ENCODE measurements at regions not wholly inside any gene's neighbourhood (a gene's known extent, or its start where the extent isn't known, plus 50 kb on each side); places are given as distances from the start of the nearest gene placed in this dataset.

DNA sequence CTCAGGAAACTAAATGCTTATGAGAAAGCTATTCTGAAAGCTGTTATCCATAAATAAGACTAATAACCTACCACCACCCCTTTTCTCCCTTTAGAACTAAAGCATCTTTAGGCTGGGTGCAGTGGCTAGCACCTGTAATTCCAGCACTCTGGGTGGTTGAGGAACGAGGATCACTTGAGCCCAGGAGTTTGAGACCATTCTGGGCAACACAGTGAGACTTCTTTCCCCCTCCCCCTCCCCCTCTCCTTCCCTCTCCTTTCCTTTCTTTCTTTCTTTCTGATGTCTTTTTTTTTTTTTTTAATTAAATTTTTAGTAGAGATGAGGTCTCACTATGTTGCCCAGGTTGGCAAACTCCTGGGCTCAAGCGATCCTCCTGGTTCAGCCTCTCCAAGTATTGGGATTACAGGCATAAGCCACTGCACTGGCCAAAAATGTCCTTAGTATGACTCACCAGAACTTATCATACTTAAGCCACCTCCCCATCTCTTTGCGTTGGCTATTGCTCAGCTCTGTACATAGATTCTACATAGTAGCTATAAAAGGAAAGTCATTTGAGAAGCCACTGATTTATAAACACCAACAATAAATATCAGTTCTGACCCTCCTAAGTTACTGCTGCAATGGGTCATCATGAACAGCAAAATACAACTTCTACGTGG is 54.8 kb upstream of the SPDEF start:
- Histone ChIP-seq H3K4me3 (no peak overlapping the region), H3K4me1 (peaks cover 3 to 13% (median 8%) of the 10 kb centered on the region in 3 donors), H3K9me3 (no peaks in the 10 kb centered on the region), H3K27me3 (no peaks in the 10 kb centered on the region), H3K36me3 (no peaks in the 10 kb centered on the region), H3K27ac (no peak overlapping the region)
- no peak for FAIRE-seq
- WGBS, 2 donors: 55 to 58% methylated on average over 4 of the region's 4 CpGs
- TF ChIP-seq, protein P1, sequence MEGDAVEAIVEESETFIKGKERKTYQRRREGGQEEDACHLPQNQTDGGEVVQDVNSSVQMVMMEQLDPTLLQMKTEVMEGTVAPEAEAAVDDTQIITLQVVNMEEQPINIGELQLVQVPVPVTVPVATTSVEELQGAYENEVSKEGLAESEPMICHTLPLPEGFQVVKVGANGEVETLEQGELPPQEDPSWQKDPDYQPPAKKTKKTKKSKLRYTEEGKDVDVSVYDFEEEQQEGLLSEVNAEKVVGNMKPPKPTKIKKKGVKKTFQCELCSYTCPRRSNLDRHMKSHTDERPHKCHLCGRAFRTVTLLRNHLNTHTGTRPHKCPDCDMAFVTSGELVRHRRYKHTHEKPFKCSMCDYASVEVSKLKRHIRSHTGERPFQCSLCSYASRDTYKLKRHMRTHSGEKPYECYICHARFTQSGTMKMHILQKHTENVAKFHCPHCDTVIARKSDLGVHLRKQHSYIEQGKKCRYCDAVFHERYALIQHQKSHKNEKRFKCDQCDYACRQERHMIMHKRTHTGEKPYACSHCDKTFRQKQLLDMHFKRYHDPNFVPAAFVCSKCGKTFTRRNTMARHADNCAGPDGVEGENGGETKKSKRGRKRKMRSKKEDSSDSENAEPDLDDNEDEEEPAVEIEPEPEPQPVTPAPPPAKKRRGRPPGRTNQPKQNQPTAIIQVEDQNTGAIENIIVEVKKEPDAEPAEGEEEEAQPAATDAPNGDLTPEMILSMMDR (IDR thresholded peaks at IDR 0.05): no peak
- DNase-seq: peak in 1 of 6 donors; percentile 25
- intact Hi-C loops (cut with DNase I): loop anchor here in 1 of 3 donors (5.0 kb wide), 1 partner anchor 149 kb away; no protein-coding TSS in a partner anchor
- ATAC-seq: peak; percentile 60 to 76 (median 69)

DNA sequence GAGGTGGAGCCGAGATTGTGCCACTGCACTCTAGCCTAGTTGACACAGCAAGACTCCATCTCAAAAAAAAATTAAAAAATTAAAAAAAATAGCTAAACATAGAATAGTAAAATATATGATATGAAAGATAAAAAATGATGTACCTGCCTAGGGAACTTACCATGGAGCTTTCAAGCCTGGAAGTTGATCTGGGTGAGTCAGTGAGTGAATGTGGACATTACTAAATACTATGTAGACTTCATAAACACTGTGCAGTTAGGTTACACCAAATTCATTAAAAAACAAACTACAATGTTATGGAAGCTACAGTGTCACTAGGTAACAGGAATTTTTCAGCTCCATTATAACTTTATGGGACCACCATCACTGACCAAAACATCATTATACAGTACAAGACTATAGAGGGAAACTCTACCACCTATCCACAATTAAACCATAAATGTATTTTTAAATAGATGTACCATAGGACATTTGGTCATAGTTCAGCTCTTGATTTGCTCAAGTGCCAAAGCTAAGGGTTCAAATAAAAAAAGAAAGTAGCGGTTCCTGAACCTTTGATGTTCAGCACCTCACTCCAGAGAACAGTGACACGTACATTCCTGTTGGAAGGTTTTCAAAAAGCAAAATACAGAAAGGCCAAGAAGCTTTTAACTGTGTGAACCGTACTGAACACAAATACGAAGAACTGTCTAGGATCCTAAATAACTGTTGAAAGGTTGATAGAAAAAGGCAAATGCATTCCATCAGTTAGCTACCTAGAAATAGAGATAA is 52.4 kb upstream of the SPDEF start:
- 78 to 79% methylated on average over 5 of the region's 5 CpGs for WGBS, 2 donors
- DNase-seq (no peak), ATAC-seq (no peak), FAIRE-seq (no peak)
- Histone ChIP-seq H3K27ac (no peak overlapping the region), H3K9me3 (no peaks in the 10 kb centered on the region), H3K4me1 (peaks cover 3 to 15% (median 8%) of the 10 kb centered on the region in 3 donors), H3K27me3 (no peaks in the 10 kb centered on the region), H3K36me3 (no peaks in the 10 kb centered on the region), H3K4me3 (no peak overlapping the region)
- intact Hi-C loops (cut with DNase I): loop anchor here in 1 of 3 donors (5.0 to 10.0 kb wide), 2 partner anchors 81 to 144 kb away; partner anchors contain the start of gene PACSIN1
- TF ChIP-seq, protein P1 (IDR thresholded peaks at IDR 0.05): no peak

DNA sequence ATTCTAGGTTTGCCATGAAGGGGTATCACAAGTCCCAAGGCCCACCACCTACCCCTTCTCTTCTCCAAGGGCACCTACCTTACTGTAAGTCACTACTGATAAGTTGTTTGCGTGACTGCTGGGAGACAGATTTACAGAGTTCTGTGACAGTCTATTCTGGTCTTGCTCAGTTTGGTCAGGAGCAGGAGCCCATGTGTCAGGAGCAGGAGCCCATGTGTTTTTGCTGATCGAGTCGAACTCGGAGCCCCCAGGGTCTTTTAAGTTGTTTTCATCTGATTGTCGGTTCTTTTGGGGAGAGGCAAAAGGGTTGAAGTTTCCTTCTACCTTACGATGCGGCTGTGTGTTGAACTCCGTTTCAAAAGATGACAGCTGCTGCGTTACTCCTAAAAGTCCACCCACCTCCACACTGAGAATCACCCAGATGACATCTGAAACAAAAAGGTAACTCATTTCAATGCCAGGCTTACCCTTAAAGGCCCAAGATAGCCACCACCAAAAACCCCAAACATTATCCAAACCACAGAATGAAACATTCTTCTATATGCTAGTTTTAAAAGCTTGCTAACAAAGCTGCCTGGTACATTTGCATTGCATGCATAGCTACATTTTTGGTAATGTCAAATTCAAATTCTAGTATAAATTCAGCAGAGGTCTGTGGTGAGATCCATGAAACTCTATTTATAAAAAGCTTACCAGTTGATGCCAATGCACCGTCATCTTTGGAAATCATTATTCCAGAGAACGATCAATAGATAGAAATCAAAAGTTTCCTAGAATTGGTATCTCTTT is 50.5 kb upstream of the SPDEF start:
- Histone ChIP-seq H3K36me3 (no peaks in the 10 kb centered on the region), H3K4me3 (no peak overlapping the region), H3K9me3 (no peaks in the 10 kb centered on the region), H3K27ac (no peak overlapping the region), H3K4me1 (peaks cover 20 to 32% (median 22%) of the 10 kb centered on the region in 3 donors), H3K27me3 (no peaks in the 10 kb centered on the region)
- TF ChIP-seq, protein P1 (IDR thresholded peaks at IDR 0.05): no peak
- 86 to 92% methylated on average over 11 of the region's 11 CpGs for WGBS, 2 donors
- no peak for FAIRE-seq
- no peak for DNase-seq
- intact Hi-C loops (cut with DNase I): loop anchor here in 1 of 3 donors (5.0 to 10.0 kb wide), 2 partner anchors 79 to 142 kb away; partner anchors contain the start of gene PACSIN1
- ATAC-seq: no peak

Data from pancreas (tissue), 10 donors.